Erythroblast (primary cell): ENCODE measurements at regions not wholly inside any gene's neighbourhood (a gene's known extent, or its start where the extent isn't known, plus 50 kb on each side); places are given as distances from the start of the nearest gene placed in this dataset.

ENCODE experiments used
- GATA1 ChIP-seq: IDR thresholded peaks from 2 replicates; pipeline ENCODE4 v1.6.1; 2011; ENCODE audit warnings: low read depth, mild to moderate bottlenecking, control low read depth, low read length, moderate library complexity
- POLR2A ChIP-seq: IDR thresholded peaks from 2 replicates; pipeline ENCODE4 v1.6.1; 2011; ENCODE audit warnings: mild to moderate bottlenecking, low read length

- TF ChIP-seq POLR2A, result no peak
- no peak for TF ChIP-seq GATA1
These were observed 623.8 kb downstream of the HTR1B start for GRCh38 chr6:76839505-76839904.
